ENCODE measurements at regions not wholly inside any gene's neighbourhood (a gene's known extent, or its start where the extent isn't known, plus 50 kb on each side); places are given as distances from the start of the nearest gene placed in this dataset.
A peak's percentile ranks its signal among the peaks of the same experiment; 100 is the strongest.

DNA sequence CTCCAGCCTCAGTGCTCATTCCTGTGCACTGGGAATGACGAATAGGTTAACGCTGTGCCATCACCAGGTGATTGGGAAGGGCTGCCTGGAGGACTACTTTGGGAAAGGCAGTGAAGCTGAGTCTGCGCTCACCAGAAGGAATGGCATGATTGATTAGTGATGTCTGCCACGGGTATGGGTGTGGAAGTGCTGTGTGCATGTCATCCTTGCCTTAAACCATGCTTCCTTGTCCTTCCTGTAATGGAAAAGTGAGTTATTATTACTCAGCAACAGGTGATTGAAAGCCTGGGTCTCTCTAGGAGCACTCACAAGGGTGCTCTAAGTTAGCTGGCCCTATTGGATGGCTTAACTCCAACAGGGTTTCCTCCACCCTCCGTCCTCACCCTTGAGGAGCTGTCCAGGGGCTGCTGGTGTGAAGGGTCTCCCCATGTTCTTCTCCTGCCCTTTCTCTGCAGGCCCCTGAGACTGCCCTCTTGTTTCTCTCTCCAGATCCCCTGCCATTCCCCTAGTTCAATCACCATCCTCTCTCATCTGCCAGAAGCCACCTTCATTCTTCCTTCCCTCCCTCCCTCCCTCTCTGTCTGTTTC lies 121.9 kb upstream of the NECTIN1 start:
- no peak for DNase-seq

DNA sequence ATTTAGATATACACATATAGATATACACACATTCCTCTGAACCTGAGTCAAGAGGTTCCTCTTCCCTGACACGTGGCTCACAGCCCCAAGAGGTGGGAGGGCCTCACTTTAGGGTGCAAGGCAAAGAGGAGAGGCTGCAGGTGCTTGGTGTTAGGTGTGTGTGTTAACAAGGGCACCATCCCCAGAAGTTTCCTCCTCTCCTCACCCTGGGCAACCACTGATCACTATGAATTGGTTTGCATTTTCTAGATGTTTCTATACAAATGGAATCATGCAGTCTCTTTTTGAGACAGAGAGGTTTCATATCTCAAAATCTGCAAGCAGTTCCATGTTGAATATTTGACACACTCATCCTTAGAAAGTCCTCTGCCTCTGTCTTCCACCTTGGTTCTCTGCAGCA lies 120.9 kb upstream of the NECTIN1 start:
- DNase-seq, result no peak

DNA sequence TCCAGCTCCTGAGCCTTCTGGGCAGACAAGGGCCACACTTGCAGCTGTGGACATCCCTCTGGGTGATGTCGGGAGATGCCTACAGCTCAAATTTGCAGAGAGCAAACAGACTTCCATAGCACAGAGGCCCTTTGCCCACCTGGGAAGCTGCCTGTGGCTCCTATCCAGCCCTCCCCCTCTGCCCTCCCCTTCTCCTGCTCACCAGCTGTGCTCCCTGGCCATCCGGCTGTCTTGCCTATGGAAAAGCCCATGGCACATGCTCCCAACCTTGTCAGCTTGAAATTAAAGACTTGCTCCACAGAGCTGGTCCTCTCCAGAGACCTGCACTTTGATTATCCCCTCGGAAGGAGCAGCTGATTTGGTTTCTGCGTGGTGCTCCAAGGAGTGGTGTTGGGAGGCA lies 118.9 kb upstream of the NECTIN1 start:
- DNase-seq, result no peak

DNA sequence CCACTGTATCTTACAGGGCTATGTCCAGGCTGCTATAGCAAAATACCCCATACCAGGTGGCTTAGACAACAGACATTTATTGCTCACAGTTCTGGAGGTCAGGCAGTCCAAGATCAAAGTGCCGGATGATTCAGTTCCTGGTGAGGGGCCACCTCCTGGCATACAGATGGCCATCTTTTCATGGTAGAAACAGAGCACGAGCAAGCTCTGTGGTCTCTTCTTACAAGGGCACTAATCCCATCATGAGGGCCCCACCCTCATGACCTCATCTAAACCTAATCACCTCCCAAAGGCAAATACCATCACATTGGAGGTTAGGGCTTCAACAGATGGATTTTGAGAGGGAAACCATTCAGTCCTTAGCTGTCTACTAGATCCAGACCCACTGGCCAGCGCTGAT lies 117.4 kb upstream of the NECTIN1 start:
- DNase-seq, result no peak

DNA sequence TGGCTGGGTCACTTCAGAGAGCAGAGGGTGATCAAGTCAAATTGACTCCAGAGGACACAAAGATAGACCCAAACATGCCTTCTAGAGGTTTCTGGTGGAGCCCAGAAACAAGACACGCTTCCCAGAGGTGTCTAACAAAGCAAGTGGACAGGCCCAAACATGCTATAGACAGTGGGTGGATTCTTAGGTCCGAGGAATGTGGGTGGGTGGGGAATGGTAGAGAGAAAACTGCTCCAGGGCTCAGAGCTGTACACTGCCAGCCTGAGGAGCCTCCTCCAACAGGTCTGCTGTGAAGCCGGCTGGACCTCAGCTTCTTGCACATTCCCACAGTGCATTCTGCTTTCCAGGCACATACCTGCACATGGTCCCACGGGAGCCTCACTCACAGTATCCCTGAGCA lies 116.8 kb upstream of the NECTIN1 start:
- DNase-seq, result no peak

DNA sequence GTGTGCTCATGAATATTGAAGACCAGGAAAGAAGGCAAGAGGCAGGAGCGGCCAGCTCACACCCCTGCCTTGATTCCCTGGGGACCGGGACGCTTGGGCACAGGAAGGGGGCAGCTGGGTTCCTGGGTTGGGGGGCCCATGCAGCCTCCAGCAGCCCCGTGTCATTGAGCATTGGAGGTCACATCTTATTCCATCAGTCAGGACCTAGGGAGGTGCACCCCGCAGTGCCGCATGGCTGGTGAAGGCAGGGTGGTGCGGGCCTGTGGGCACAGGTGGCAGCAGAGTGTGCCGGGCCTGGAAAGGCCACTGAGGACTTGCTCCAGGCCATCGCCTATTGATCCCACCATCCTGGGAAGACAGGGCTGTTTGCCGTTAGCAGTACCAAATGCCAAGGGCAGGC lies 116.3 kb upstream of the NECTIN1 start:
- DNase-seq, result no peak

DNA sequence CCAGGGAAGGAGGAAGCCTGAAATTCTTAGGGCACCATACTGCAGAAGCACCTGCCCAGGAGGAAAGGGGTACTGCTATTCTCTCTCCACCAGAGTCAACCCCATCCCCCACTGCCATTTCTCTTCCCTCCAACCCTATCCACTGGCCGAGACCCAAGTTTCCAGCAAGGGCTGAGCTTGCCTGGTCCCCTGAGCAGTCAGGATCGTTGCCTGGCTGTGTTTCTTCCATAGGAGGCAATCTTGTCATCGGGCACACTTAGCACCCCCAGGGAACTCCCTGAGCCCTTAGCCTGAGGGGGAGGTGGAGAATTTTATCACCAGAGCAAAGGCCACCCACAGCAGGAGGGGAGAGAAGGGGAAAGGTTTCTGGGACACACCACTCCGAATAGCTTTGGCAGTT lies 115.8 kb upstream of the NECTIN1 start:
- DNase-seq, result no peak

DNA sequence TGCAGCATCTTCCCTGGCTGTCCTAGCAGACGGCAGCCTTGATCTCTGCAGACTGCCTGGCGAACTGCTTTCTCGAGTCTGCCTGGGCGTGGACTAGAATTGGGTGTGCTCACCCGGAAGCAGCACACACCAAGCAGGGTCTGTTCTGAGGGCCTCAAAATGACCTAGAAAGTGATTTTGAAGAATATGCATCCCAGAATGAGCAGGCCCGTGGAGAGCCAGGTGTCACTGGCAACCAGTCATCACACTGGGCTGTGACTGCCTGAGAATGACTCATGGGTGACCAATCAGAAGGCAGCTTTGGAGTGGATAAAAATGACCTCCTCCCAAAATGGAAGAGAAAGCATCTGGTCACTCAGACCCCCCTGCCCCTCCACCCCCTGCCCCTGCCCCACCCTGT lies 114.9 kb upstream of the NECTIN1 start:
- no peak for DNase-seq

DNA sequence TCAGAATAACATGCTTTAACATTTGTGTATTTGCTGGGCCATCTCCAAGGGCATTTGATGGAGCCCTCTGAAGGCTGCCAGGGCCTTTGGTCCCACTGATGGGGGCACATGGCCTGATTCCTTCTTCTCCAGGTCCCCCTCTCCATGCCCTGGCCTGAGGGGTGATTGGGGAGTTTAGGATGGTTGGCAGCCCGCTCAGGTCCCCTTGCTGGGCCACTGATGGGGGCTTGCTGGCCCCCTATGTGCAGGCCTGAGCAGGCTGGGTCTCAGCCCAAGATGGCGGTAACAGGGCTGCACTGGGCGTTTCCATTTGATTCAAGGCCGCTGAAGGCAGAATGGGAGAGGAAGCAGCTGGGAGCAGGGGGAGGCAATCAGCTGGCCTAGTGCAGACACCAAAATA lies 113.7 kb upstream of the NECTIN1 start:
- DNase-seq, result no peak

DNA sequence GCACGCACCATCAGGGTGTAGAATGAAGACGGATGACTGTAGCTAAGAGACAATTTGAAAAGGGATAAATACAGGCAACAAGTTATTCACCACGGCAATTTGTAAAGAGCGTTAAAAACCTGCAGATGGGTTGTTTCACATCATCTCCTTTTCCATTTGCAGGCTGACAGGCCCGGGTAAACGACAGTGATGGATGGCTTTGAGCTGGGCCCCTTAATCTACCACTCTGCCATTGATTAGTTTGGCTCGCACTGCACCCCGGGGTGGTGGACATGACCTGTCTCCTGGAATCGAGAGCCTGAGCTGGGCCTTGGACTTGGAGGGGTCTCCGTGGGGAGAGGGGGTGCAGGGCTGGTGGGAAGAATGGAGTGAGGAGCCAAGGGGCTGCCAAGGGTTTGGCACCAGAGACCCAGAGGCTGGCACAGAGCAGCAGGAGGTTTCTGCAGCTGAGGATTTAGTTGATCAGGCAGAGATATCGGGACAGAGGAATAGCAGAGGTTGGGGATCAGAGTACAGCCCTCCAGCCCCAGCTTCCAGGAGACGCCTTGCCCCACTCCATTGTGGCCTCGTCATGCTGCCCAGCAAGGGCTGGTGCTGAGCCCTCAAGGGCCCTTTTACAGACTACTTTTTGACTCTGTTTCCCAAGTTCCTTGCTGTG lies 110.6 kb upstream of the NECTIN1 start:
- DNase-seq, result no peak

DNA sequence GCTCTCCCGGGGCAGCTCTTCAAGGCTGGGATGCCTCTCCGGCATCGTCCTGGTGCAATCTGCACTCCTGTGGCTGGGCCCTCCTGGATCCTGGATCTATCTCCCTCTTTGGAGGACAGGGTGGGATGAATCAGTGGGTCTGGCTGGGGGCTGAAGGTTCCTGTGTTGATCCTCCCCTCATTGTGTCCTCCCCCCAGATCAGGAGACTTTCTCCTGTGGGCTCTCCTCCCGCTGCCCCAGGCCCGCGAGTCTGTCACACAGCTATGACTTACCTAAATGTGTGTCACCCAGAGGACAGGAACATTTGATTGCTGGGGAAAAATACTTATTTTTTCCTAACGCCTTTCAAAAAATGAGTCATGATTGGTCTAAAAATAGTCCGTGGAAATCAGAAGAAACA lies 106.8 kb upstream of the NECTIN1 start:
- peak in 1 of 2 donors; percentile 13 for DNase-seq

DNA sequence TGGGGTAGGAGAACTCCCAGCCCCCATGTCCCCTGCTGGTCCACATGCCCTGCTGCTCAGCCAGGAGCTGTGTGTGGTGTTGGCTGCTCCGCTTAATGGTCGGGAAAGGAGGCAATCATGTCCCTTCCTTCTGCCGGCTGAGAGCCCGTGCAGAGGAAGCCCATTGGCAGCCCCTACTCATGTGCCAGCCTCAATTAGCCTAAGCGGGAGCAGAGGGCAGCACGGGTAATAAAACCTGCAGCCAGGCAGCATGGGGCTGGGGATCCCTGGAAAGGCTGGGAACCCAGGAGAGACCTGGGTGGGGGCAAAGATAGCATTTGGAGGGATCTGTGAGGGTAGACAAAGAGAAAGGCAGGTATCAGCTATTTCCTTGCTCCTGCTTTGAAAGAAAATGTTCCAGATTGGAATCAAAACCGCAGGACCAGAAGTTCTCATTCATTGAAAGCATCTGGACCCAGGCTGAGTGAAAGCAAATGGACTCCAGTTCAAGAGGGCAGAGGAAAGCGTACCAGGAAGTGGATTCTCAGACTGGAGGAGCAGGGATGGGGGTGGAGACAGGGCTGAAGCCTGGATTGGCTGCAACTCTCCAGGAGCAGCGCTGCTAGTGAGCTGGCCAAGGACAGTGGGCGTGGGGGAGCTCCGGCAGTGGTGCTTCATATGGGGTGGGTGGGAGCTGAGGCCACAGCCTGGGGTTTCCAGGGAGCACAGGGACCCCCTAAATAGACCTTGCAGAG lies 103.4 kb upstream of the NECTIN1 start:
- DNase-seq, result no peak

DNA sequence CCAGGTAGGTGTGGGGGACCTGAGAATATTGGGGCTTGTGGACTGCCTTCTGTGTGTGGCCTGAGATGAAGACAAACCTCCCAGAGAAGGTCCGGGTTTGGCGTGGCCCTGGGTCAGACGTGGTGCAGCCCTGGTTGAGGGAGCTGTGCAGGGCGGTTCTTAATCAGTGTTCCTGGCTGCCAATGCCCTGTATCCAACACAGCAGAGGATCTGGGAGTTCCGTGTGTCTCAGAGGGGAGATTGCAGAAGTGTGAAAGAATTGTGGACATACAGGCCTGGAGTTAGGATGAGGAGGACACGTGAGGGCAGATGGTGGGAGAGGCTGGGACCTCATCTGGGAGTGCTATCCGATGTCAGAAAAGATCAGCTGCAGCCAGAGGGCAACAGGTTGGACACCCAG lies 102.0 kb upstream of the NECTIN1 start:
- no peak for DNase-seq

DNA sequence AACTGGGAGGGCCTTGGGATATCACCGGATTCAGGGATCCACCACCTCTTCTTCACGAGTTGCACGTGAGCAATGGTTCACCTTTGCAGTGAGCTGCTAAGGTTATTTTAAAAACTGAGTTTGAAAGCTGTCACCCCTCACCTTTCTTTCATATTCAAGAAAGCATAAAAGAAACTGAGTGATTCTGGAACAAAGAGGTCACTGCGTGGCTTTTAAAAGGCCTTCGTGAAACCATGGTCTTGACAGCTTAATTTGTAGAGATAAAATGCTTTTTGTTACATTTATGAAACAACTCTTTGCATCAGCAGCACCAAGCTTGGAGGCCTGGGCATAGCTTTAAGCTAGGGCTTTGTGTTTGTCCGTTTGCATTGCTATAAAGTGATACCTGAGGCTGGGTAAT lies 101.4 kb upstream of the NECTIN1 start:
- DNase-seq, result no peak

DNA sequence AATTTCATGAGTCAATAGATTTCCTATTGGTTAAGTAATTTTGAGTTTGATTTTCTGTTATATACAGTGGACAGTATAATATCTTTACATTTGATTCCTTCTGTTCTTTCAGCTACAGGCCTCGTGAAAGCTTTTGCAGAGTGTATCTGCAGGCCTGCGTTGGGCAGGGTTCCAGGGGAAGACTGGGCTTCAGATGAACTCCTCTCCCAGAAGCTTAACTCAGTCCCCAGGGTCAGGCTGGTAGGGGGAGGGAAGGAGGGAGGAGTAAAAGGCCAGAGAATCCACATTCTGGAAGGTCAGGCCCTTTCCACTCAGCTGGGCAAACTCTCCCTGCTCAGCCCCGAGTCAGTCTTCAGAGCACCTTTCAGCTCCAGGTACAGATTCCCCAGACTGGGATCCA lies 100.4 kb upstream of the NECTIN1 start:
- DNase-seq, result no peak

DNA sequence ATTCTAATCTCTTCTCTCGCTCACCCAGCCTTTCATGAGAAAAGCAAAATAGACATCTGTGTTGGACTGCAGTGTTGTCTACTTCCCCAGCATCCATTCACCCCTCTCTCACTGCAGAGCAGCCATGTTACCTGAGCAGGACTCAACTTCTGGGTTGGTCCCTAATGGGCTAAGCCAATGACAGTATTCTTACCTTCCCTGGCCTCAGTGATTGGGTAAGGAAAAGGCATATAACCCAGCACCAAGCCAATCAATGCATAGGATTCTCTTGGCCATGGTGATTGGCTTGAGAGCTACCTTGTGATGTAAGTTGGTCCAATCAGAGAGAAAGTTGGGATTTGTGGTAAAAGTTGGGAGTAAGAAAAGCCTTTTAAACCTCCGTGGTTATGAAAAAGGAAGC lies 99.8 kb upstream of the NECTIN1 start:
- no peak for DNase-seq

DNA sequence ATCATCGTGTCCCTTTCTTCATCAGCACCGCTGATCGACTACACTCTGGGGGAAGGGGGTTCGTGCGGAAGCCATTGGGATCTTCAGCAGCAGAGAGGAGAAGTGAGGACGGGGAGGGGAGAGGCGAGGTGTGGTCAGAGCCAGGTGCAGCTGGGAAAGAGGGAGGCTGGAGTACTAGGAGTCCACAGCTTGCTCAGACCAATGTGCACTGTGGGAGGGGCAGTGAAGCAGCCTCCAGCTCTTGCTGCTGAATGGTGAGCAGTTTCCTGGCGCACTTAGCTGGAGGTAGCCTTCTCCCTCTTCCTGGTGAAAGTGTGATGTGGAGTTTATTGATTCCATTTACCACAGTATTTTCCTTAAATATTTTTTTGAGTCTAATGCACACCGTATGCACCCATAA lies 99.0 kb upstream of the NECTIN1 start:
- no peak for DNase-seq

DNA sequence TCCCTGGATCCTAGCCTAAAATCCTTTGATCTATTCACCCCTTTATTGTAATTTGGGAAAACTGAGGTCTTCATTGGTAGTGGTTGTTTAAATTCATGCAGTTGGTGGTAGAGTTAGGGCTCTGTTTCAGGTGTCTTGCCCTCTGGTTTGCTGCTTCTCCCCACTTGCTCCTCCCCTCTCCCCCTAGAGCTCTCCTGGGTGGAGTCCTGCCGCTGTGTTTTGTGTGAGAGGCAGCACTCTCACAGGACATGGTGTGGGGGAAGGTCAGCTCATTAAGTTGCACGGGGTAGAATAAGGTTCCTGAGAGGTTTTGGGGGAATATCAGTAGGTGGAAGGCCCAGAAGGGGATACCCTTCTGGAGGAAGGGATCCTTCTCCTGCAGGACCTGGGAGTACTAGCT lies 98.1 kb upstream of the NECTIN1 start:
- no peak for DNase-seq

DNA sequence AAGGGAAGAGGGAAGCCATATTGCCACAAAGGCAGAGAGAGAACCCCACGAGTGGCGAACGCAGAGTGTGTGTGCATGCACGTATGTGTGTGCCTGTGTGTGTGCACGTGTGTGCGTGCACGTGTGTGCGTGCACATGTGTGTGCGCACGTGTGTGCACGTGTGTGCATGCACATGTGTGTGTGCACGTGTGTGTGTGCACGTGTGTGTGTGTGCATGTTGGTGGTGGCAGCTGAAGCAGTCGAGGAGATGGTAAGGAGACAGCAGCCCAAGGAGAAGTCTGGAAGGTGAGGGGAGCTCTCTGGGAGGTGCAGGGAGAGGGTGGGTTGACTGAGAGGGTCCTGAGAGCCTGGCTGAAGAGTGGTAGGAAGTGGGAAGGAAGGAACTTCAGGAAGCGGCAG lies 94.1 kb upstream of the NECTIN1 start:
- DNase-seq, result no peak

DNA sequence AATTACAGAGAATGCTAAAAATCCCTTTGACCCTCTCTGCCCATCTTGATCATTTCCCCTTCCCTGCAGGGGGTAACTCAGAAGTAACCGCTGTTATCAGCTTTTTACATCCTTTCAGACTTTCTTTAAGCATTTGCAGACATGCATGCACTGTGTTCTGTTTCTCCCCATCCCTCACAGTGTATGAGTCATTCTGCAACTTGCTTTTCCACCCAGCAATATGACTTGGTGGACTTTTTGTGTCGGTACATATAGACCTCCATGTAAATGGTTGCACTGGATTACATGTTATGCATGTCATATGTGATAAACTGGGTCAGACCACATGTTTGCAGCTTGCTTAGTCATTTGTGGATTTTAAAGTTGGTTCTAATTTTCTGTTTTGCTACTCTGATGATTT lies 87.7 kb upstream of the NECTIN1 start:
- no peak for DNase-seq

DNA sequence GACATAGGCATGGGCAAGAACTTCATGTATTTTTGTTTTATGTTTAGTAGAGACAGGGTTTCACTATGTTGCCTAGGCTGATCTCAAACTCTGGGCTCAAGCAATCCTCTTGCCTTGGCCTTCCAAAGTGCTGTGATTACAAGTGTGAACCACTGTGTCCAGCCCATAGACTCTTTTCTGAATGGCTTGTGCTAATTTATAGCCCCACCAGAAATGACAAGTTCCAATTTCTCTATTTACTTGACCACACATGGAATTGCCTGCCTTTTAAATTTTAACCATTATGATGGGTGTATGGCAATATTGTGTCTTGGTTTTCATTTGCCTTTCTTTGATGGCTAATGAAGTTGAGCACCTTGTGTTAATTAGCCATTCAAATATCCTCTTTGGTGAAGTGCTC lies 85.8 kb upstream of the NECTIN1 start:
- DNase-seq, result no peak

DNA sequence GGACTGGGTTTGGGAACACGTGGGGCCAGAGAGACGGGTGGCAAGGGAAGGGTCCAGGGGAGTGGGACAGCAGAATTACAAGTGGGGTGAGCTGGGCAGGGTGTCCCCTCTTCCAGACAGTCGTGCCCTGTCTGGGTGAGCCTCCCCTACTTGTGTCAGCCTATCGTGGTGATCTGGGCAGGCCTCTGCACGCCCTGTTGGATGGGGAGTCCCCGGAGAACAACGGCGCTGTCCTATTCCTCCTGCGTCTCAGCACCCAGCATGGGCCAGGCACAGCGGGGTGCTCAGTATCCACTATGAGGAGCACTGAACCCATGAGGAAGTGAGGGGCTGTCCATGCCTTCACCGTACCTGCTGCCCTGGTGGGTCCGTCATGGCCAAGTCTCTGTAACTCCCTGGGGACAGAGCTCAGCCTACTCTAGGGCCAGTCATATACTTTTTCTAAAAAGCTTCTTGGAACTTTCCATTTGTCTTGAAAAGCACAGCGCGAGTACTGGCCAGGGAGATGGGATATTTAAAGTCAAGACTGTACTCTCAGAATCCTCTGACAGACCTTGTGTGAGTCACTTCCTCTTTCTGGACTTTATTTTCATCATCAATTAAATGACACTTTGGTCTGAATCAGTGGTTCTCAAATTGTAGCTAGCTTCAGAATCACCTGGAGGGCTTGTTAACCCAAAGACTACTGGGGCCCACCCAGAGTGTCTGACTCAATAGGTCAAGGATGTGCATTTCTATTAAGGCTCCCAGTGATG lies 81.7 kb upstream of the NECTIN1 start:
- DNase-seq, result no peak

DNA sequence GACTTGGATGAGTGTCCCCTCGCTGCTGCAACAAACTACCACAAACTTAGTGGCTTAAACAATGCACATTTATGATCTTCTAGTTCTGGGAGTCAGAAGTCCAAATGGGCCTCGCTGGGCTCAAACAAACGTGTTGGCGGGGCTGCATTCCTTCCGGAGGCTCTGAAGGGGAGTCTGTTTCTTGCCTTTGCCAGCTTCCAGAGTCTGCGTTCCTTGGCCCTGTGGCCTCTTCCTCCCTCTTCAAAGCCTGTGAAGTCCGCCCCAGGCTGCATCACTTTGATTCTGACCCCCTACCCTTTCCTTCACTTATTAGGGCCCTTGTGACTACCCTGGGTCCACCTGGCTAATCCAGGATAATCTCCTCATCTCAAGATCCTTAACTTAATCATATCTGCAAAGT lies 80.3 kb upstream of the NECTIN1 start:
- DNase-seq, result no peak

All from stimulated activated CD4-positive, alpha-beta T cell treated with anti-CD3 and anti-CD28 coated beads, Interleukin-2, amount 100 ng/mL, for 24 hours (primary cell).